Hepatocyte (in vitro differentiated cells): ENCODE measurements at regions not wholly inside any gene's neighbourhood (a gene's known extent, or its start where the extent isn't known, plus 50 kb on each side); places are given as distances from the start of the nearest gene placed in this dataset.
A peak's percentile ranks its signal among the peaks of the same experiment; 100 is the strongest.

Experiments used
- DNase-seq: peaks from one replicate; pipeline ENCODE4 v3.0.0-alpha.2; 2016; ENCODE audit warnings: low spot score
- H2AFZ ChIP-seq: fragments of 200-600 bp; sonication (generic); 2 replicates; pipeline ENCODE4 v1.6.0; 2016; ENCODE audit warnings: antibody characterized with exemption, mild to moderate bottlenecking
- H3K27ac ChIP-seq: fragments of 200-600 bp; sonication (generic); 2 replicates; pipeline ENCODE4 v1.5.1; 2016; ENCODE audit warnings: mild to moderate bottlenecking
- H3K27me3 ChIP-seq: fragments of 200-600 bp; sonication (generic); 2 replicates; pipeline ENCODE4 v1.6.1; 2016
- H3K36me3 ChIP-seq: fragments of 200-600 bp; sonication (generic); replicated peaks from 2 replicates; pipeline ENCODE4 v1.5.1; 2016; ENCODE audit warnings: low read depth; ENCODE audit not compliant: insufficient read depth
- H3K4me1 ChIP-seq: fragments of 200-600 bp; sonication (generic); 2 replicates; pipeline ENCODE4 v1.5.1; 2016; ENCODE audit warnings: mild to moderate bottlenecking, moderate library complexity; ENCODE audit not compliant: insufficient read depth
- H3K4me2 ChIP-seq: fragments of 200-600 bp; sonication (generic); 2 replicates; pipeline ENCODE4 v1.6.0; 2016
- H3K4me3 ChIP-seq: fragments of 200-600 bp; sonication (generic); 2 replicates; pipeline ENCODE4 v1.5.1; 2016; ENCODE audit warnings: mild to moderate bottlenecking
- H3K79me2 ChIP-seq: fragments of 200-600 bp; sonication (generic); 2 replicates; pipeline ENCODE4 v1.6.0; 2017; ENCODE audit warnings: mild to moderate bottlenecking
- H3K9me2 ChIP-seq: fragments of 200-600 bp; sonication (generic); replicated peaks from 2 replicates; pipeline ENCODE4 v1.6.0; 2017; ENCODE audit warnings: mild to moderate bottlenecking; ENCODE audit not compliant: insufficient read depth
- H3K9me3 ChIP-seq: fragments of 200-600 bp; sonication (generic); 2 replicates; pipeline ENCODE4 v1.5.1; 2016; ENCODE audit warnings: low read depth, mild to moderate bottlenecking
- H4K20me1 ChIP-seq: fragments of 200-600 bp; sonication (generic); 2 replicates; pipeline ENCODE4 v1.6.0; 2016; ENCODE audit warnings: mild to moderate bottlenecking; ENCODE audit not compliant: insufficient read depth, poor library complexity, severe bottlenecking
- CTCF ChIP-seq: fragments of 200-600 bp; sonication (generic); IDR thresholded peaks from 2 replicates; pipeline ENCODE4 v1.5.1; 2016; ENCODE audit warnings: antibody characterized with exemption, mild to moderate bottlenecking; ENCODE audit not compliant: poor library complexity
- EZH2 ChIP-seq: fragments of 200-600 bp; sonication (generic); IDR thresholded peaks from 2 replicates; pipeline ENCODE4 v1.6.1; 2016; ENCODE audit warnings: antibody characterized with exemption, mild to moderate bottlenecking, borderline replicate concordance
- EZH2phosphoT487 ChIP-seq: fragments of 200-600 bp; sonication (generic); IDR thresholded peaks from one replicate; pipeline ENCODE4 v1.6.1; 2018; ENCODE audit warnings: antibody characterized with exemption, mild to moderate bottlenecking, low read depth, moderate library complexity; ENCODE audit not compliant: unreplicated experiment, severe bottlenecking
- WGBS: methylation state at CpG from one replicate; pipeline ENCODE4 v1.1.6; 2016; ENCODE audit warnings: low lambda C conversion rate; ENCODE audit errors: missing lambda C conversion rate; 5-methylcytosine and 5-hydroxymethylcytosine counted together

- Histone ChIP-seq H3K79me2 (no peaks in the 10 kb centered on the region), H4K20me1 (no peaks in the 10 kb centered on the region), H3K27me3 (peaks cover 12% of the 10 kb centered on the region), H3K36me3 (no peaks in the 10 kb centered on the region), H3K27ac (no peak overlapping the region), H2AFZ (no peak overlapping the region), H3K4me3 (no peak overlapping the region), H3K9me3 (no peaks in the 10 kb centered on the region), H3K4me2 (no peak overlapping the region), H3K9me2 (no peaks in the 10 kb centered on the region), H3K4me1 (no peaks in the 10 kb centered on the region)
- no peak for TF ChIP-seq CTCF
- no peak for TF ChIP-seq EZH2
- TF ChIP-seq EZH2phosphoT487: no peak
- no peak for DNase-seq
- WGBS: 69% methylated on average over 1 of the region's 1 CpG
Observed at GRCh38 chr11:119520400-119520799, 97.4 kb upstream of the THY1 start.

- no peaks in the 10 kb centered on the region for H3K4me1 ChIP-seq
- H3K9me2 ChIP-seq: no peaks in the 10 kb centered on the region
- H3K79me2 ChIP-seq: no peaks in the 10 kb centered on the region
- DNase-seq: no peak
- TF ChIP-seq EZH2 (no peak), EZH2phosphoT487 (no peak), CTCF (no peak)
- H4K20me1 ChIP-seq: no peaks in the 10 kb centered on the region
- H3K27ac ChIP-seq: no peak overlapping the region
- WGBS: 70% methylated on average over 5 of the region's 5 CpGs
- no peak overlapping the region for H3K4me2 ChIP-seq
- no peaks in the 10 kb centered on the region for H3K36me3 ChIP-seq
- no peaks in the 10 kb centered on the region for H3K9me3 ChIP-seq
- H3K27me3 ChIP-seq: peaks cover 12% of the 10 kb centered on the region
- H3K4me3 ChIP-seq: no peak overlapping the region
- H2AFZ ChIP-seq: no peak overlapping the region
Observed at GRCh38 chr11:119519796-119520195, 96.8 kb upstream of the THY1 start.

GRCh38 chr11:119518746-119519730, 96.1 kb upstream of the THY1 start:
- Histone ChIP-seq H4K20me1 (no peaks in the 10 kb centered on the region), H3K9me3 (no peaks in the 10 kb centered on the region), H3K4me3 (no peak overlapping the region), H3K27ac (no peak overlapping the region), H3K4me1 (no peaks in the 10 kb centered on the region), H3K36me3 (no peaks in the 10 kb centered on the region), H2AFZ (no peak overlapping the region), H3K27me3 (peaks cover 12% of the 10 kb centered on the region), H3K4me2 (no peak overlapping the region), H3K9me2 (no peaks in the 10 kb centered on the region), H3K79me2 (no peaks in the 10 kb centered on the region)
- peak; percentile 80 for DNase-seq
- no peak for TF ChIP-seq EZH2
- no peak for TF ChIP-seq EZH2phosphoT487
- no peak for TF ChIP-seq CTCF
- 63% methylated on average over 11 of the region's 12 CpGs for WGBS
